Left ventricle myocardium inferior (tissue), 1 donor: ENCODE measurements at regions not wholly inside any gene's neighbourhood (a gene's known extent, or its start where the extent isn't known, plus 50 kb on each side); places are given as distances from the start of the nearest gene placed in this dataset.

Source experiments
- DNase-seq: peaks from one replicate; pipeline ENCODE4 v3.0.0-alpha.2; 2020
- H3K27ac ChIP-seq: fragments of 200-600 bp; replicated peaks from 2 replicates; pipeline ENCODE4 v1.8.0; 2021
- H3K27me3 ChIP-seq: fragments of 200-600 bp; 2 replicates; pipeline ENCODE4 v1.8.0; 2021; ENCODE audit warnings: low read depth
- H3K36me3 ChIP-seq: fragments of 200-600 bp; 2 replicates; pipeline ENCODE4 v1.8.0; 2021
- H3K4me1 ChIP-seq: fragments of 200-600 bp; 2 replicates; pipeline ENCODE4 v1.8.0; 2021
- H3K4me3 ChIP-seq: fragments of 200-600 bp; 2 replicates; pipeline ENCODE4 v1.8.0; 2021; ENCODE audit warnings: mild to moderate bottlenecking, moderate library complexity
- H3K9me3 ChIP-seq: fragments of 200-600 bp; replicated peaks from 2 replicates; pipeline ENCODE4 v1.8.0; 2021
- intact Hi-C: fragments of 100-400 bp; cut with micrococcal nuclease; formaldehyde crosslinking; loops from one replicate; pipeline ENCODE4 v1.11.0; 2022
- TF ChIP-seq, protein P1 (sequence below): fragments of 200-600 bp; IDR thresholded peaks from 2 replicates; pipeline ENCODE4 v1.8.0; 2021; ENCODE audit warnings: antibody characterized with exemption, mild to moderate bottlenecking, borderline replicate concordance
- donor health status: DM: no; HTN: yes; CAD: no; lungs with severe emphysema.

DNA sequence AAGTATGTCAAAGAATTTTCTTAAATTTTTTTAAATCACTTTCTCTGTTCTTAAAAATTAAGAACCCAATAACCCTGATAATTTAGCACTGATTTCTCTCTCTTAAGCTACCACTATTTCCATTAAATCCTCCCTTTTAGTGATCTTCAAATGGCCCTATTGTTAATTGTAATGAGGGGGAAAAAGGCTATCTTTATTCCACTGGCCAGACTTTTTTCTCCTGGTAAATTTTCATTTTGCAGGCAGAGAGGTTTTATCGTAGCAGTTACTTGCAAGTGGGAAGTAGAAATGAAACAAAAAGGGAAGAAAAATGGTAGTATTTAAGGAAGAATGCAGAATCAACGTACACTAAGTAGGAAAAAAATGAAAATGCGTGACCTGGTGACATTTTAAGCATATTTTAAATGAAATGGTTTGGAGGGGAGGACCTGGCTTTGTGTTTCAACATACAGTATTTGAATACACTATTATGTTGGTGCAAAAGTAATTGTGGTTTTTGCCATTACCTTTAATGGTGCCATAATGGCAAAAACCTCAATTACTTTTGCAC is 224.9 kb downstream of the TANC2 start:
- Histone ChIP-seq H3K4me3 (no peak overlapping the region), H3K9me3 (no peaks in the 10 kb centered on the region), H3K27ac (no peak overlapping the region), H3K27me3 (no peaks in the 10 kb centered on the region), H3K36me3 (no peaks in the 10 kb centered on the region), H3K4me1 (no peaks in the 10 kb centered on the region)
- intact Hi-C loops = no loop called here
- no peak for DNase-seq
- TF ChIP-seq, protein P1, sequence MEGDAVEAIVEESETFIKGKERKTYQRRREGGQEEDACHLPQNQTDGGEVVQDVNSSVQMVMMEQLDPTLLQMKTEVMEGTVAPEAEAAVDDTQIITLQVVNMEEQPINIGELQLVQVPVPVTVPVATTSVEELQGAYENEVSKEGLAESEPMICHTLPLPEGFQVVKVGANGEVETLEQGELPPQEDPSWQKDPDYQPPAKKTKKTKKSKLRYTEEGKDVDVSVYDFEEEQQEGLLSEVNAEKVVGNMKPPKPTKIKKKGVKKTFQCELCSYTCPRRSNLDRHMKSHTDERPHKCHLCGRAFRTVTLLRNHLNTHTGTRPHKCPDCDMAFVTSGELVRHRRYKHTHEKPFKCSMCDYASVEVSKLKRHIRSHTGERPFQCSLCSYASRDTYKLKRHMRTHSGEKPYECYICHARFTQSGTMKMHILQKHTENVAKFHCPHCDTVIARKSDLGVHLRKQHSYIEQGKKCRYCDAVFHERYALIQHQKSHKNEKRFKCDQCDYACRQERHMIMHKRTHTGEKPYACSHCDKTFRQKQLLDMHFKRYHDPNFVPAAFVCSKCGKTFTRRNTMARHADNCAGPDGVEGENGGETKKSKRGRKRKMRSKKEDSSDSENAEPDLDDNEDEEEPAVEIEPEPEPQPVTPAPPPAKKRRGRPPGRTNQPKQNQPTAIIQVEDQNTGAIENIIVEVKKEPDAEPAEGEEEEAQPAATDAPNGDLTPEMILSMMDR = no peak

DNA sequence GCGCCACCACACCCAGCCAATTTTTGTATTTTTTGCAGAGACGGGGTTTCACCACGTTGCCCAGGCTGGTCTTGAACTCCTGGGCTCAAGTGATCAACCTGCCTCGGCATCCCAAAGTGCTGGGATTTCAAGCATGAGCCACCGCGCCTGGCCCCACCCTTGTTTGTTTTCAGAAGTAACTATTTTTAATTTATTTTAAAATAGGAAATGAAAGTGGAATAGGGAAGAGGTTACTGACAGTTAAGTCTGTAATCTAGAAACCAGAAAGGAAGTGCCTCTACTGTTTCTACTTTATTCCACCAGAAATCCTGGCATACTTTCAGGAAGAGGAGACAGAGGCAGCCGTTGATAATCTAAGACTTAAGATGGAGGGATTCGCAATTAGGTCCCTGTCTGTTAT is 225.6 kb downstream of the TANC2 start:
- H3K36me3 ChIP-seq = no peaks in the 10 kb centered on the region
- no peak overlapping the region for H3K27ac ChIP-seq
- no peaks in the 10 kb centered on the region for H3K4me1 ChIP-seq
- no peaks in the 10 kb centered on the region for H3K27me3 ChIP-seq
- no peaks in the 10 kb centered on the region for H3K9me3 ChIP-seq
- TF ChIP-seq, protein P1 = no peak
- DNase-seq = peak; percentile 25
- no peak overlapping the region for H3K4me3 ChIP-seq
- intact Hi-C loops = no loop called here

DNA sequence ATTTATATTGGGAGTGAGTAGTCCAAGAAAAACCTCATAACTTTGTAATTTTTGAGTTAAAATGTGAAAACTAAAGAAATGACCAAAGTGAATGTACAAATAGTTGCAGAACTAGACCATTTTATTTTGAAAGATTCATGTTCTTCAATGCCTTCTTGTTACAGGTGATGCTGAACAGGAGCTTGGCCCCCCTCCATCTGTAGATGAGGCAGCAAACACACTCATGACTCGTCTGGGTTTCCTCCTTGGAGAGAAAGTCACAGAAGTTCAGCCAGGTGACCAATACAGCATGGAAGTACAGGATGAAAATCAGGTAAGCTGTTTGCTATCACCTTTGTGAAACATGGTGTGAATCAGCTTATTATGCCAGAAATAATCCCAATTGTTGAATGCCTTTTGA is 227.8 kb downstream of the TANC2 start:
- Histone ChIP-seq H3K4me3 (no peak overlapping the region), H3K9me3 (no peaks in the 10 kb centered on the region), H3K4me1 (no peaks in the 10 kb centered on the region), H3K27me3 (no peaks in the 10 kb centered on the region), H3K27ac (no peak overlapping the region), H3K36me3 (no peaks in the 10 kb centered on the region)
- TF ChIP-seq, protein P1 = no peak
- DNase-seq = no peak
- intact Hi-C loops = no loop called here

- no peak overlapping the region for H3K27ac ChIP-seq
These were observed 230.8 kb downstream of the TANC2 start for GRCh38 chr17:63196772-63197335.

GRCh38 chr17:63203652-63204051 is 237.6 kb downstream of the TANC2 start:
- Histone ChIP-seq H3K4me3 (no peak overlapping the region), H3K36me3 (peaks cover 13% of the 10 kb centered on the region), H3K4me1 (no peaks in the 10 kb centered on the region), H3K27ac (no peak overlapping the region), H3K9me3 (peaks cover 47% of the 10 kb centered on the region), H3K27me3 (no peaks in the 10 kb centered on the region)
- no peak for DNase-seq
- intact Hi-C loops = no loop called here
- TF ChIP-seq, protein P1 = no peak

More at GRCh38 chr17:63196772-63197335, 230.8 kb downstream of the TANC2 start:
- Histone ChIP-seq H3K36me3 (no peaks in the 10 kb centered on the region), H3K4me1 (no peaks in the 10 kb centered on the region), H3K27me3 (no peaks in the 10 kb centered on the region), H3K9me3 (no peaks in the 10 kb centered on the region), H3K4me3 (peak overlapping the region; percentile 29)
- intact Hi-C loops = no loop called here
- DNase-seq = no peak
- TF ChIP-seq, protein P1 = no peak
